HEK293 (cell line): ENCODE measurements at regions not wholly inside any gene's neighbourhood (a gene's known extent, or its start where the extent isn't known, plus 50 kb on each side); places are given as distances from the start of the nearest gene placed in this dataset.
"Not testable (repeated sequence)": the region's sequence is repeated elsewhere in the genome, so short reads cannot be mapped to it uniquely, and the experiment has no call there.

Source experiments
- CTCF ChIA-PET: fragments of 350-600 bp; formaldehyde crosslinking; extraction: SDS; loops from one replicate; lab custom pipeline; 2021; ENCODE audit warnings: antibody characterized with exemption; lab: Yijun Ruan, JAX
- POLR2A ChIA-PET: fragments of 300-600 bp; formaldehyde crosslinking; extraction: SDS; loops from one replicate; lab custom pipeline; 2020; ENCODE audit warnings: antibody characterized with exemption, inconsistent platforms; lab: Yijun Ruan, JAX
- H3K27ac ChIP-seq: fragments of 200-500 bp; sonication (Bioruptor generic); 2 replicates; pipeline ENCODE4 v1.5.1; 2014; ENCODE audit warnings: low read depth, low read length, control low read depth, inconsistent platforms; ENCODE audit errors: extremely low read depth
- H3K36me3 ChIP-seq, 2 experiments: fragments of 200-500 bp in 1 of 2; sonication (Bioruptor generic) in 1 of 2; 1 replicate in 1 of 2; 2 replicates in 1 of 2; pipeline ENCODE4 v1.5.1; 2014 to 2017; ENCODE audit warnings: inconsistent platforms in 2 of 2, low read length in 2 of 2; ENCODE audit not compliant: control insufficient read depth in 2 of 2, insufficient read depth in 1 of 2
- H3K4me1 ChIP-seq: fragments of 200-500 bp; sonication (Bioruptor generic); 2 replicates; pipeline ENCODE4 v1.5.1; 2014; ENCODE audit warnings: mild to moderate bottlenecking, low read length, inconsistent platforms; ENCODE audit not compliant: control insufficient read depth, insufficient read depth
- H3K4me3 ChIP-seq: 2 replicates; pipeline ENCODE4 v1.5.1; 2011; ENCODE audit warnings: low read depth, mild to moderate bottlenecking, control low read depth, low read length, moderate library complexity
- H3K9me3 ChIP-seq: fragments of 200-500 bp; sonication (Bioruptor generic); 2 replicates; pipeline ENCODE4 v1.5.1; 2014; ENCODE audit warnings: low read depth, low read length, inconsistent platforms; ENCODE audit not compliant: control insufficient read depth, insufficient read depth
- EGR2 ChIP-seq: fragments of 450-650 bp; formaldehyde crosslinking; IDR thresholded peaks from 2 replicates; pipeline ENCODE4 v1.5.1; 2016; ENCODE audit warnings: low read depth, missing biosample characterization, missing genetic modification characterization
- MEIS1 ChIP-seq: sonication (generic); formaldehyde crosslinking; IDR thresholded peaks from 2 replicates; pipeline ENCODE4 v1.8.1; 2022; ENCODE audit warnings: missing genetic modification reagents, mild to moderate bottlenecking, borderline replicate concordance
- REPIN1 ChIP-seq: fragments of 450-650 bp; formaldehyde crosslinking; IDR thresholded peaks from 2 replicates; pipeline ENCODE4 v1.5.1; 2017; ENCODE audit warnings: missing biosample characterization, missing genetic modification characterization, low read depth
- ZBTB21 ChIP-seq: fragments of 450-650 bp; formaldehyde crosslinking; IDR thresholded peaks from 2 replicates; pipeline ENCODE4 v1.5.1; 2017; ENCODE audit warnings: missing biosample characterization, missing genetic modification characterization
- ZBTB7A ChIP-seq: fragments of 450-650 bp; formaldehyde crosslinking; IDR thresholded peaks from 2 replicates; pipeline ENCODE4 v1.5.1; 2016; ENCODE audit warnings: low read depth, missing biosample characterization, missing genetic modification characterization
- ZNF114 ChIP-seq: fragments of 450-650 bp; formaldehyde crosslinking; IDR thresholded peaks from 2 replicates; pipeline ENCODE4 v1.5.0; 2017; ENCODE audit warnings: missing biosample characterization, missing genetic modification characterization
- ZNF175 ChIP-seq: fragments of 450-650 bp; formaldehyde crosslinking; IDR thresholded peaks from 2 replicates; pipeline ENCODE4 v1.5.1; 2016; ENCODE audit warnings: missing biosample characterization, missing genetic modification characterization
- ZNF202 ChIP-seq: fragments of 450-650 bp; formaldehyde crosslinking; IDR thresholded peaks from 2 replicates; pipeline ENCODE4 v1.5.1; 2016; ENCODE audit warnings: missing biosample characterization, missing genetic modification characterization, borderline replicate concordance
- ZNF266 ChIP-seq: fragments of 450-650 bp; formaldehyde crosslinking; IDR thresholded peaks from 2 replicates; pipeline ENCODE4 v1.5.1; 2016; ENCODE audit warnings: missing biosample characterization, missing genetic modification characterization, low read depth
- ZNF391 ChIP-seq: fragments of 450-650 bp; formaldehyde crosslinking; IDR thresholded peaks from 2 replicates; pipeline ENCODE4 v1.5.1; 2016; ENCODE audit warnings: low read depth, missing biosample characterization, missing genetic modification characterization, borderline replicate concordance
- ZNF48 ChIP-seq: fragments of 450-650 bp; formaldehyde crosslinking; IDR thresholded peaks from 2 replicates; pipeline ENCODE4 v1.5.1; 2016; ENCODE audit warnings: missing biosample characterization, missing genetic modification characterization
- ZNF514 ChIP-seq: fragments of 450-650 bp; formaldehyde crosslinking; IDR thresholded peaks from 2 replicates; pipeline ENCODE4 v1.5.1; 2016; ENCODE audit warnings: missing biosample characterization, missing genetic modification characterization
- ZNF521 ChIP-seq: fragments of 450-650 bp; formaldehyde crosslinking; IDR thresholded peaks from 2 replicates; pipeline ENCODE4 v1.5.1; 2017; ENCODE audit warnings: missing biosample characterization, mild to moderate bottlenecking, missing genetic modification characterization
- ZNF560 ChIP-seq: fragments of 450-650 bp; formaldehyde crosslinking; IDR thresholded peaks from 2 replicates; pipeline ENCODE4 v1.5.1; 2017; ENCODE audit warnings: missing biosample characterization, missing genetic modification characterization, borderline replicate concordance
- ZNF596 ChIP-seq: fragments of 450-650 bp; IDR thresholded peaks from 2 replicates; pipeline ENCODE4 v1.5.0; 2018; ENCODE audit warnings: missing biosample characterization, mild to moderate bottlenecking, missing genetic modification characterization, moderate library complexity
- ZNF624 ChIP-seq: fragments of 450-650 bp; formaldehyde crosslinking; IDR thresholded peaks from 2 replicates; pipeline ENCODE4 v1.5.1; 2017; ENCODE audit warnings: missing biosample characterization, missing genetic modification characterization
- ZNF747 ChIP-seq: fragments of 450-650 bp; formaldehyde crosslinking; IDR thresholded peaks from 2 replicates; pipeline ENCODE4 v1.5.1; 2016; ENCODE audit warnings: missing biosample characterization, missing genetic modification characterization
- TF ChIP-seq, protein P1 (sequence below): fragments of 450-650 bp; formaldehyde crosslinking; conservative IDR thresholded peaks from 2 replicates; pipeline ENCODE4 v1.5.1; 2016; ENCODE audit warnings: low read depth, missing biosample characterization, missing genetic modification characterization

GRCh38 chr3:75395580-75396315, 268.4 kb upstream of the FRG2C start:
- TF ChIP-seq ZNF747 (no peak), ZBTB21 (tag by site-specific recombination) (no peak), ZNF266 (tag by site-specific recombination) (no peak), ZNF521 (tag by site-specific recombination) (no peak), ZNF560 (tag by site-specific recombination) (no peak), ZNF48 (tag by site-specific recombination) (no peak)
- ChIA-PET POLR2A (no interaction called here), CTCF (no interaction called here)
- H3K9me3 ChIP-seq, result no peaks in the 10 kb centered on the region
- H3K27ac ChIP-seq, result no peak overlapping the region
- H3K4me1 ChIP-seq, result no peaks in the 10 kb centered on the region
- H3K4me3 ChIP-seq, result no peak overlapping the region
- no peaks in the 10 kb centered on the region for H3K36me3 ChIP-seq

DNA sequence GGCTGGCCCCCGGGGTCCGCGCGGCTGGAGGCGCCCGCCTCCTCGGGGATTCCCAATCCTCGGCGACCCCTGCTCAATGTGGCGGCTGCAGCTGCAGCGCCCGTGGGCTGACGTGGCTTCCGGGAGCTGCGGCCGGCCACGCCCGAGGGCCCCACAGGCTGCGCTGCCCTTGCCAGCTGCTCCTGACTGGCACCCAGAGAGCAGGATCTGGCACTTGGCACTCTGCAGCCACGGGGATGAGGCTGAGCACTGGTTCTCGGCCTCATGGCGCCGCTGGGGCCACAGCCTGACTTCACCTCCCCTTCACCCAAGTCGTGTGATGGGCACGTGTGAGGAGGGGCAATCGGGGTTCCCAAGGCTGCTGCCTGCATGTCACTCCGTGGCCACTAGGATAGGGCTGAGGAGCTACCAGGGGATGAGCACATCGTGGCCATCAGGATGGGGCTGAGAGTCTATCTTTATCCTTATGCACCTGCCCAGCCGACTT, 267.8 kb upstream of the FRG2C start:
- no peaks in the 10 kb centered on the region for H3K36me3 ChIP-seq
- POLR2A ChIA-PET, result no interaction called here
- TF ChIP-seq ZBTB7A (tag by site-specific recombination), result no peak
- TF ChIP-seq ZNF624 (tag by site-specific recombination), result no peak
- TF ChIP-seq ZNF391 (tag by site-specific recombination), result no peak
- TF ChIP-seq MEIS1 (CRISPR knock-in tag), result no peak
- TF ChIP-seq ZNF175 (tag by site-specific recombination), result no peak
- no peak for TF ChIP-seq REPIN1 (tag by site-specific recombination)
- TF ChIP-seq, protein P1, sequence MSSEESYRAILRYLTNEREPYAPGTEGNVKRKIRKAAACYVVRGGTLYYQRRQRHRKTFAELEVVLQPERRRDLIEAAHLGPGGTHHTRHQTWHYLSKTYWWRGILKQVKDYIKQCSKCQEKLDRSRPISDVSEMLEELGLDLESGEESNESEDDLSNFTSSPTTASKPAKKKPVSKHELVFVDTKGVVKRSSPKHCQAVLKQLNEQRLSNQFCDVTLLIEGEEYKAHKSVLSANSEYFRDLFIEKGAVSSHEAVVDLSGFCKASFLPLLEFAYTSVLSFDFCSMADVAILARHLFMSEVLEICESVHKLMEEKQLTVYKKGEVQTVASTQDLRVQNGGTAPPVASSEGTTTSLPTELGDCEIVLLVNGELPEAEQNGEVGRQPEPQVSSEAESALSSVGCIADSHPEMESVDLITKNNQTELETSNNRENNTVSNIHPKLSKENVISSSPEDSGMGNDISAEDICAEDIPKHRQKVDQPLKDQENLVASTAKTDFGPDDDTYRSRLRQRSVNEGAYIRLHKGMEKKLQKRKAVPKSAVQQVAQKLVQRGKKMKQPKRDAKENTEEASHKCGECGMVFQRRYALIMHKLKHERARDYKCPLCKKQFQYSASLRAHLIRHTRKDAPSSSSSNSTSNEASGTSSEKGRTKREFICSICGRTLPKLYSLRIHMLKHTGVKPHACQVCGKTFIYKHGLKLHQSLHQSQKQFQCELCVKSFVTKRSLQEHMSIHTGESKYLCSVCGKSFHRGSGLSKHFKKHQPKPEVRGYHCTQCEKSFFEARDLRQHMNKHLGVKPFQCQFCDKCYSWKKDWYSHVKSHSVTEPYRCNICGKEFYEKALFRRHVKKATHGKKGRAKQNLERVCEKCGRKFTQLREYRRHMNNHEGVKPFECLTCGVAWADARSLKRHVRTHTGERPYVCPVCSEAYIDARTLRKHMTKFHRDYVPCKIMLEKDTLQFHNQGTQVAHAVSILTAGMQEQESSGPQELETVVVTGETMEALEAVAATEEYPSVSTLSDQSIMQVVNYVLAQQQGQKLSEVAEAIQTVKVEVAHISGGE (tag by site-specific recombination), result no peak
- TF ChIP-seq ZNF114 (tag by site-specific recombination), result no peak
- TF ChIP-seq ZNF202 (tag by site-specific recombination), result no peak
- TF ChIP-seq ZNF514 (tag by site-specific recombination), result no peak
- TF ChIP-seq ZNF596 (tag by site-specific recombination), result no peak
- TF ChIP-seq EGR2 (tag by site-specific recombination), result no peak
- TF ChIP-seq, all 188 proteins: peak for 0
- Histone ChIP-seq H3K9me3 (no peaks in the 10 kb centered on the region), H3K4me1 (no peaks in the 10 kb centered on the region), H3K4me3 (no peak overlapping the region), H3K27ac (no peak overlapping the region)
- CTCF ChIA-PET, result no interaction called here

DNA sequence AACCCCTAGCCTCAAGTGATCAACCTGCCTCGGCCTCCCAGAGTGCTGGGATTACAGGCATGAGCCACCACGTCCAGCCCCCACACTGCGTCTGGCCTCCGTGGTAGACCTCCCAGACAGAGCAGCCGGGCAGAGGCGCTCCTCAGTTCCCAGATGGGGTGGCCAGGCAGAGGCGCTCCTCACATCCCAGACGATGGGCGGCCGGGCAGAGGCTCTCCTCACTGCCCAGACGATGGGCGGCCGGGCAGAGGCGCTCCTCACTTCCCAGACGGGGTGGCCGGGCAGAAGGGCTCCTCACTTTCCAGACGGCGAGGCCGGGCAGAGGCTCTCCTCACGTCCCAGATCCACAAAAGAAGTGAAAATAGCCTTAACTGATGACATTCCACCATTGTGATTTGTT, 266.6 kb upstream of the FRG2C start:
- H3K9me3 ChIP-seq, POLR2A ChIA-PET, H3K27ac ChIP-seq, H3K36me3 ChIP-seq, H3K4me1 ChIP-seq, H3K4me3 ChIP-seq, CTCF ChIA-PET: not testable (repeated sequence)
